Neural crest cell (in vitro differentiated cells): ENCODE measurements at regions not wholly inside any gene's neighbourhood (a gene's known extent, or its start where the extent isn't known, plus 50 kb on each side); places are given as distances from the start of the nearest gene placed in this dataset.

ENCODE experiments used
- DNase-seq: peaks from one replicate; pipeline ENCODE4 v3.0.0; 2021; ENCODE audit warnings: low read depth, mixed read lengths, low spot score
- H3K27ac Mint-ChIP-seq: one replicate; pipeline ENCODE4 v1.8.0; 2021; ENCODE audit warnings: mild to moderate bottlenecking, mixed read lengths; ENCODE audit not compliant: unreplicated experiment
- H3K27me3 Mint-ChIP-seq: 2 replicates; pipeline ENCODE4 v1.8.0; 2021; ENCODE audit warnings: low read depth, mild to moderate bottlenecking, mixed read lengths
- H3K36me3 Mint-ChIP-seq: 2 replicates; pipeline ENCODE4 v1.8.0; 2021; ENCODE audit warnings: low read depth, mild to moderate bottlenecking, mixed read lengths
- H3K4me1 Mint-ChIP-seq: 2 replicates; pipeline ENCODE4 v1.8.0; 2021; ENCODE audit warnings: mixed read lengths
- H3K4me3 Mint-ChIP-seq: one replicate; pipeline ENCODE4 v1.8.0; 2021; ENCODE audit warnings: mild to moderate bottlenecking, mixed read lengths
- H3K9me3 Mint-ChIP-seq: 2 replicates; pipeline ENCODE4 v1.8.0; 2021; ENCODE audit warnings: mixed read lengths
- CTCF ChIP-seq: fragments of 200-600 bp; sonication (generic); conservative IDR thresholded peaks from 2 replicates; pipeline ENCODE4 v1.5.0; 2021; ENCODE audit warnings: antibody characterized with exemption, mild to moderate bottlenecking

GRCh38 chr16:82229800-82230619, 60.0 kb upstream of the MPHOSPH6 start:
- no peaks in the 10 kb centered on the region for H3K9me3 Mint-ChIP-seq
- H3K4me1 Mint-ChIP-seq: no peaks in the 10 kb centered on the region
- H3K27me3 Mint-ChIP-seq: peaks cover 17% of the 10 kb centered on the region
- no peaks in the 10 kb centered on the region for H3K36me3 Mint-ChIP-seq
- no peak overlapping the region for H3K4me3 Mint-ChIP-seq
- H3K27ac Mint-ChIP-seq: no peak overlapping the region
- peak; percentile 81 for DNase-seq
- TF ChIP-seq CTCF: peak; percentile 93

GRCh38 chr16:82226327-82226726, 56.3 kb upstream of the MPHOSPH6 start:
- no peak for TF ChIP-seq CTCF
- no peak for DNase-seq
- H3K4me3 Mint-ChIP-seq: no peak overlapping the region
- H3K27me3 Mint-ChIP-seq: peaks cover 17% of the 10 kb centered on the region
- H3K4me1 Mint-ChIP-seq: no peaks in the 10 kb centered on the region
- H3K36me3 Mint-ChIP-seq: no peaks in the 10 kb centered on the region
- no peak overlapping the region for H3K27ac Mint-ChIP-seq
- H3K9me3 Mint-ChIP-seq: no peaks in the 10 kb centered on the region

DNA sequence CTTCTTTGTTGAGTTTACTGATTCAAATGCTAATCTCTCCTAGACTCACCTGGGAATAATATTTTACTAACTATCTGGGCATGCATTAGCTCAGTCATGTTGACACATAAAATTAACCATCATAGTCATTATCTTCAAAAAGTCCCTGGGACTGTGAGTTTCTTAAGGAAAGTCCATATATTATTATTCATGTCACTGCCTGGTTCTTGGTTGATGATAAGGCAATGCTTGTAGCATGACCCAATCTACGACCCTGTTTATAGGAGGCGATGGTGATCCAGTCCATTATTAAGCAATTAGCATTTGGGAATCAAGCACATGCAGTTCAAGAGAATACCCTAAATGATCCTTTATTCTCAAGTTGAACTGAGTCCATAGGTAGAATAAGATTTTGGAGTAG, 54.8 kb upstream of the MPHOSPH6 start:
- no peak for DNase-seq
- no peak overlapping the region for H3K4me3 Mint-ChIP-seq
- H3K9me3 Mint-ChIP-seq: no peaks in the 10 kb centered on the region
- no peaks in the 10 kb centered on the region for H3K4me1 Mint-ChIP-seq
- no peaks in the 10 kb centered on the region for H3K36me3 Mint-ChIP-seq
- no peak overlapping the region for H3K27ac Mint-ChIP-seq
- no peak for TF ChIP-seq CTCF
- H3K27me3 Mint-ChIP-seq: peaks cover 17% of the 10 kb centered on the region

- Mint-ChIP-seq H3K4me1 (no peaks in the 10 kb centered on the region), H3K27ac (no peak overlapping the region), H3K27me3 (peaks cover under 1% of the 10 kb centered on the region), H3K4me3 (no peak overlapping the region), H3K36me3 (no peaks in the 10 kb centered on the region), H3K9me3 (no peaks in the 10 kb centered on the region)
- TF ChIP-seq CTCF: no peak
- DNase-seq: no peak
These were observed 50.5 kb upstream of the MPHOSPH6 start for GRCh38 chr16:82220541-82220940.
